VCaP (cell line): ENCODE measurements at regions not wholly inside any gene's neighbourhood (a gene's known extent, or its start where the extent isn't known, plus 50 kb on each side); places are given as distances from the start of the nearest gene placed in this dataset.

ENCODE experiments used
- H3K27ac ChIP-seq: fragments of 450-650 bp; 2 replicates; pipeline ENCODE4 v1.5.1; 2017
- TF ChIP-seq, protein P1 (sequence below): fragments of 450-650 bp; conservative IDR thresholded peaks from 2 replicates; pipeline ENCODE4 v1.5.1; 2017; ENCODE audit warnings: mild to moderate bottlenecking, moderate library complexity

DNA sequence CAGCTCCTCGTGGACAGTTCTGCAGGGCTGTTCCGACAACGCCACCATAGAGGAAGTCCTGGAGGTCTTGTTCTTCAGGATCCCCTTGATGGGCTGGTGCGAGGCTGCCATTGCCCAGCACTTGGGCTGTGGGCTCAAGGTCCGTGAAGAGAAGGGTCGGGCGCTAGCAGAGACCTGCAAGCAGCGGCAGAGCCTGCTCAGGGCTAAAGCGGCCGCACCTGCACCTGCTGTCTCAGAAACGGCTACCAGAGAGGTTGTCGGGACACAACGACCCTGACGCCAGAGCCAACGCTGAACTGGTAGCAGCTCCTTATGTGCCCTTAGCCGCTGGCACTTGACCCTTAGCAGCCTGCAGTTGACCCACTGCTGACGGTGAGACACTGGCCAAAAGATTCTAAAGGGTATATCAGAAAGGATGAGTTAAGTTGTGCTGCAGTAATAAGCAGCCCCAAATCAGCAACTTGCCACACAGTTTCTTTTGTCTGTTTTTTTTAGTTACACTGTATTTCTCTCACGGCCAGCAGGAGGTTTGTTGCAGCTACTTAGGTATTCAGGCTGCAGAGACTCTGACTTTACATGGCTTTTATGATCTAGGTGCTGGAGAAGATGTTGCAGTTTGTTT is 55.5 kb upstream of the ST6GAL2 start:
- TF ChIP-seq, protein P1, sequence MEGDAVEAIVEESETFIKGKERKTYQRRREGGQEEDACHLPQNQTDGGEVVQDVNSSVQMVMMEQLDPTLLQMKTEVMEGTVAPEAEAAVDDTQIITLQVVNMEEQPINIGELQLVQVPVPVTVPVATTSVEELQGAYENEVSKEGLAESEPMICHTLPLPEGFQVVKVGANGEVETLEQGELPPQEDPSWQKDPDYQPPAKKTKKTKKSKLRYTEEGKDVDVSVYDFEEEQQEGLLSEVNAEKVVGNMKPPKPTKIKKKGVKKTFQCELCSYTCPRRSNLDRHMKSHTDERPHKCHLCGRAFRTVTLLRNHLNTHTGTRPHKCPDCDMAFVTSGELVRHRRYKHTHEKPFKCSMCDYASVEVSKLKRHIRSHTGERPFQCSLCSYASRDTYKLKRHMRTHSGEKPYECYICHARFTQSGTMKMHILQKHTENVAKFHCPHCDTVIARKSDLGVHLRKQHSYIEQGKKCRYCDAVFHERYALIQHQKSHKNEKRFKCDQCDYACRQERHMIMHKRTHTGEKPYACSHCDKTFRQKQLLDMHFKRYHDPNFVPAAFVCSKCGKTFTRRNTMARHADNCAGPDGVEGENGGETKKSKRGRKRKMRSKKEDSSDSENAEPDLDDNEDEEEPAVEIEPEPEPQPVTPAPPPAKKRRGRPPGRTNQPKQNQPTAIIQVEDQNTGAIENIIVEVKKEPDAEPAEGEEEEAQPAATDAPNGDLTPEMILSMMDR, result no peak
- H3K27ac ChIP-seq, result no peak overlapping the region

DNA sequence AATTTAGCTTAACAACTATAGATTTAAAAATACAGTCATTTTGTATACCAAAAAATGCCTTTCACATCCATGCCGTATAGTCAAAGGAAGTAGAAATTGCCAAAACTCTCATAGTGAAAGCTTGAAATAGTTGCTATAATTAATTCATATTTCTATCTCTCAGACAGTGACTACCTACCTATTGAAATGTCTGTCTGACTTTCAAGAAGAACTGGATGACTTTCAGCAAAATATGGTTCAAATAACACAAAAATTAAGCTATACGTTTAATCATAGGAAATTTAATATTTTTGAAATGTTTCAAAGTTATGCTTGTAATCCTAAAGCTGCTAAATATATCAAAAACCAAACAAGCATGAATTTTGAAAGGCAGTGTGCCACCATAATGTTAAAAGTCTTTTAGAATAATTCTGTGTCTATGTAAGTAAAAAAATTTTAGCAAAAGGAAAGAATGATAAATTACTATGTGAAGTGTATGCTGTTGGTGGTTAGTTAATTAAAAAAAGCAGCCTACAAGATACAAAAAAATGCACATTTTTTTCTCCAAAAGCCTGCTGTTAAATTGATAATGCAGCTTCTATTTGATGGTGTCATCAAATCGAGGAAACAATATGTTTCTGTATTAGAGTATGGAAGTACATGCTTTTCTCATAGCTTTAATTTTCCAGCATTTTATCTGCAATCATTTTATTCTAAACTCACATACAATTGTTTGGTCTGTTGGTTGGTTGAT is 57.7 kb upstream of the ST6GAL2 start:
- no peak overlapping the region for H3K27ac ChIP-seq
- TF ChIP-seq, protein P1, result no peak

DNA sequence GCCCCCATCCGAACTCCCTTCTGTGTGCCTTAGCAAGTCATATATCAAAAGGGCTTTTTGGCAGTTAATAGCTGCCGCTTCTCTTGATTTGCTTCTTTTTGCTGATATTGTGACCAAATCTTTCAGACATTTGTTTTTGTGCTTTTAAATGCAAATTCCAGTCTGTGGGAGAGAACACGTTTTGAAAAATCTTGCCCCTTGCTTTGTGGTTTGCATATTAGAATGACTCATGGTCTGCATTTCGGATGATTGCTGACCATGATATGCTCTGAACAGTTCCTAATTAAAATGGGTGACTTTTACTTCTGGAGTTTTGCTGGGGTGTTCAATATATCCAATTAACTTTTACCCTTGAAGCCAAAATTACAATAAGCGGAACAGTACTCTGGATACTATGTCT is 58.2 kb upstream of the ST6GAL2 start:
- TF ChIP-seq, protein P1, result no peak
- H3K27ac ChIP-seq, result no peak overlapping the region

DNA sequence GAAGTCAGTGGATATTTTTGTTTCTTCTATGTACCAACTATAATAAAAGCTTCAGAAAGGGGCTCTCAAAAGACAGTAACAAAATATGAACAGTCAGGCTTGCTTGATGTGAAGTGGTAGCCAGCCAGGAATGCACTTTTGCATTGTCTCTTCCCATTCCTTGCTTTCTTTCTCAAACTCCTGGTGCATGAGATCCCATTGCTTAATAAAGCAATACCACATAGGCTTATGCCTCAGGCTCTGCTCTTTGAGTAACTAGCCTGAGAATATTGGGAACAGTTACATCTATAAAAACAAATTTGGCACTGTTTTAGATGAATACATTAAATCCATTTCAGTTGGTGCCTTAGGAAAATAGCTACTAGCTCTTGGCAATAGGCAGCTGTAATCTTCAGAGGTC is 62.6 kb upstream of the ST6GAL2 start:
- no peak overlapping the region for H3K27ac ChIP-seq
- TF ChIP-seq, protein P1, result no peak

DNA sequence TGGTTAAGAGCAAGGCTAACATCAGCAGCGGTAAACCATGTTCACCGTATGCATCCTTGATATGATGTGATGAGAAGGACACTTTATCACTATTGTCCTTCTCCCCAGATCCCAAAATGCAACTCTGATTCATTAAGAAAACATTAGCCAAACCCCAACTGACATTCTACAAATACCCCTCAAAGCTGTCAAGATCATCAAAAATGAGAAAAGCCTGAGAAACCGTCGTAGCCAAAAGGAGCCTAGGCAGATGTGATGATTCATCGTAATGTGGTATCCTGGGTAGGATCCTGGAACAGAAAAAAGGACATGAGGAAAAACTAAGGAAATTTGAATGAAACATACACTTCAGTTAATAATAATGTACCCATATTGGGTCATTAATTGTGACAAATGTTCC is 67.3 kb upstream of the ST6GAL2 start:
- no peak overlapping the region for H3K27ac ChIP-seq
- TF ChIP-seq, protein P1, result no peak

DNA sequence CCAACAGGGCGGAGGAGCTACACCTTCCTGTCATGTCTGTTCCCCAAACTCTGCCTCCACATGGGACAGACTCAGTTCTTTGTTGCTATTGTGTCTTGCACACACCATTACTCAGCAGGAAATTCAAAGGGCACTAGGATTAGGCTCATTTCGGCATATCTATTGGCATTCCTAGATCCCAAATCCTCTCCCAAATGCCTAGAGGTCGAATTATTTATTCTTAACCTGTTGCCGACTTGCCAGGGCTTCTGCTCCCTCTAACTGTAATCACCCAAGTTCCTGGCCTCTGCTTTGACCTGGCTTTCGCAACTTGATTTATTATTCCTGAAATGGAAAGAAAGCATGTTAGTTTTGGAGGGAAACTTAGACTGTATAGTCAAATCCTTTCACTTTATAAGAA is 67.8 kb upstream of the ST6GAL2 start:
- TF ChIP-seq, protein P1, result no peak
- H3K27ac ChIP-seq, result no peak overlapping the region

DNA sequence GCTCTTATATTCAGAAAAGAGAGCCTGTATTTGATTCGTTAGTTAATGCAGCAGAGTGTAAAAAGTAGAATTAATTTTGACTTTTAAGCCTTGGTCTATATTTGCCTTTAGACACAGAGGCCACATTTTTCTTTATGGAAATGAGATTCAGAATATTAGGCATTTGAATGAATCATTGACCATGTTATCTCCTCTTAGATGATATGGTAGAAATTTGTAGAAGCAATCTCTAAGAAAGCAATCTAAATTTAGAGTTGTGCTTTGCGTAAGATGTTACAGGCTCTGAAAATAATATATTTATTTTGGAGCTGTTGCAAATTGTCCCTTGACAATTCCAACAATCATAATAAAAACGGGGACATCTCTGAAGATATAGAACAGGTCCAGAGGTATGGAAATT is 68.3 kb upstream of the ST6GAL2 start:
- no peak overlapping the region for H3K27ac ChIP-seq
- TF ChIP-seq, protein P1, result no peak
